Stimulated activated CD8-positive, alpha-beta memory T cell treated with anti-CD3 and anti-CD28 coated beads, Interleukin-4, amount 100 ng/mL, for 1 hour (primary cell): ENCODE measurements at regions not wholly inside any gene's neighbourhood (a gene's known extent, or its start where the extent isn't known, plus 50 kb on each side); places are given as distances from the start of the nearest gene placed in this dataset.
"Not testable (repeated sequence)": the region's sequence is repeated elsewhere in the genome, so short reads cannot be mapped to it uniquely, and the experiment has no call there.

ENCODE experiments used
- DNase-seq, 2 donors: peaks; one replicate each; pipeline ENCODE4 v3.0.0-alpha.2; 2020; ENCODE audit warnings: low read depth in 2 of 2, low spot score in 1 of 2

- no peak for DNase-seq
Measured at GRCh38 chr9:85487872-85488271, 253.9 kb downstream of the AGTPBP1 start.

GRCh38 chr9:85484235-85484634 lies 257.5 kb downstream of the AGTPBP1 start:
- DNase-seq, result no peak

GRCh38 chr9:85483208-85483607 lies 258.5 kb downstream of the AGTPBP1 start:
- DNase-seq, result no peak

- DNase-seq, result no peak
Measured at GRCh38 chr9:85479305-85479704, 262.4 kb downstream of the AGTPBP1 start.

GRCh38 chr9:85478847-85479246 lies 262.9 kb downstream of the AGTPBP1 start:
- no peak for DNase-seq

- not testable (repeated sequence) for DNase-seq
Measured at GRCh38 chr9:85474896-85475295, 266.9 kb downstream of the AGTPBP1 start.

GRCh38 chr9:85471791-85472190 lies 270.0 kb downstream of the AGTPBP1 start:
- no peak for DNase-seq

GRCh38 chr9:85469041-85469440 lies 272.7 kb downstream of the AGTPBP1 start:
- DNase-seq, result no peak

GRCh38 chr9:85466834-85467233 lies 274.9 kb downstream of the AGTPBP1 start:
- no peak for DNase-seq

GRCh38 chr9:85458114-85458864 lies 283.5 kb downstream of the AGTPBP1 start:
- DNase-seq, result not testable (repeated sequence)

- DNase-seq, result no peak
Measured at GRCh38 chr9:85453850-85454249, 287.9 kb downstream of the AGTPBP1 start.

- DNase-seq, result no peak
Measured at GRCh38 chr9:85452841-85453240, 288.9 kb downstream of the AGTPBP1 start.

- no peak for DNase-seq
Measured at GRCh38 chr9:85451680-85452079, 290.1 kb downstream of the AGTPBP1 start.

- DNase-seq, result no peak
Measured at GRCh38 chr9:85445887-85446286, 295.9 kb downstream of the AGTPBP1 start.

GRCh38 chr9:85444243-85444642 lies 297.5 kb downstream of the AGTPBP1 start:
- DNase-seq, result no peak

GRCh38 chr9:85443190-85443598 lies 298.6 kb downstream of the AGTPBP1 start:
- DNase-seq, result no peak

- no peak for DNase-seq
Measured at GRCh38 chr9:85439791-85440190, 302.0 kb downstream of the AGTPBP1 start.

- not testable (repeated sequence) for DNase-seq
Measured at GRCh38 chr9:85433956-85434355, 307.8 kb downstream of the AGTPBP1 start.

- not testable (repeated sequence) for DNase-seq
Measured at GRCh38 chr9:85433551-85433950, 308.2 kb downstream of the AGTPBP1 start.

GRCh38 chr9:85433046-85433445 lies 308.7 kb downstream of the AGTPBP1 start:
- DNase-seq, result no peak

- no peak for DNase-seq
Measured at GRCh38 chr9:85432599-85432998, 309.2 kb downstream of the AGTPBP1 start.

- DNase-seq, result no peak
Measured at GRCh38 chr9:85431339-85432102, 310.2 kb downstream of the AGTPBP1 start.
